CD4-positive, alpha-beta T cell (primary cell): ENCODE measurements at regions not wholly inside any gene's neighbourhood (a gene's known extent, or its start where the extent isn't known, plus 50 kb on each side); places are given as distances from the start of the nearest gene placed in this dataset.

Source experiments
- ATAC-seq: fragments of 200-7000 bp; cut with Tn5 transposase; one replicate; pipeline ENCODE4 v1.10.0; 2022; ENCODE audit warnings: mild to moderate bottlenecking; ENCODE audit not compliant: poor library complexity
- CTCF ChIA-PET: fragments of 350-600 bp; sonication (Branson Sonifier 250); formaldehyde crosslinking; loops from one replicate; lab custom pipeline; 2021; ENCODE audit warnings: antibody characterized with exemption, inconsistent platforms; lab: Charles Lee
- POLR2A ChIA-PET: fragments of 350-600 bp; sonication (Branson Sonifier 250); formaldehyde crosslinking; loops from one replicate; lab custom pipeline; 2021; ENCODE audit warnings: antibody characterized with exemption, inconsistent platforms; lab: Charles Lee
- DNase-seq, 14 experiments: peaks; one replicate each; pipeline ENCODE4 v3.0.0-alpha.2; 2013 to 2020; ENCODE audit warnings: mixed read lengths in 2 of 14
- H3K27ac ChIP-seq, 2 donors: one replicate each; pipeline versions ENCODE4 v1.5.1 to v1.7.0; 2013; ENCODE audit warnings: low read length in 2 of 2, low read depth in 1 of 2, mild to moderate bottlenecking in 1 of 2
- H3K27me3 ChIP-seq, 2 experiments: 1 replicate in 1 of 2; 2 replicates in 1 of 2; pipeline versions ENCODE4 v1.6.1 to v1.7.0; 2013; ENCODE audit warnings: low read length in 2 of 2, control low read depth in 1 of 2, mild to moderate bottlenecking in 1 of 2, moderate library complexity in 1 of 2; ENCODE audit not compliant: insufficient read depth in 2 of 2, control insufficient read depth in 1 of 2
- H3K36me3 ChIP-seq: one replicate; pipeline ENCODE4 v1.6.1; 2013; ENCODE audit warnings: low read length, control low read depth; ENCODE audit not compliant: insufficient read depth
- H3K4me1 ChIP-seq: one replicate; pipeline ENCODE4 v1.6.1; 2013; ENCODE audit warnings: low read length, control low read depth; ENCODE audit not compliant: insufficient read depth
- H3K4me3 ChIP-seq: one replicate; pipeline ENCODE4 v1.5.1; 2013; ENCODE audit warnings: mild to moderate bottlenecking, low read length, moderate library complexity
- H3K9me3 ChIP-seq, 2 experiments: 1 replicate in 1 of 2; 2 replicates in 1 of 2; pipeline versions ENCODE4 v1.6.1 to v1.7.0; 2013; ENCODE audit warnings: low read length in 2 of 2, mild to moderate bottlenecking in 2 of 2, control low read depth in 1 of 2, moderate library complexity in 1 of 2; ENCODE audit not compliant: control insufficient read depth in 1 of 2, insufficient read depth in 1 of 2
- H3K27ac Mint-ChIP-seq: one replicate; pipeline ENCODE4 v1.8.0; 2020; ENCODE audit warnings: mixed read lengths
- H3K27me3 Mint-ChIP-seq: one replicate; pipeline ENCODE4 v1.8.0; 2021; ENCODE audit warnings: mixed read lengths
- H3K36me3 Mint-ChIP-seq: one replicate; pipeline ENCODE4 v1.8.0; 2021; ENCODE audit warnings: low read depth, mixed read lengths
- H3K4me1 Mint-ChIP-seq: one replicate; pipeline ENCODE4 v1.8.0; 2021; ENCODE audit warnings: low read depth, mixed read lengths
- H3K4me3 Mint-ChIP-seq: one replicate; pipeline ENCODE4 v1.8.0; 2020; ENCODE audit warnings: mild to moderate bottlenecking, mixed read lengths
- H3K9me3 Mint-ChIP-seq: one replicate; pipeline ENCODE4 v1.8.0; 2020; ENCODE audit warnings: mixed read lengths
- CTCF ChIP-seq: fragments of 200-600 bp; IDR thresholded peaks from one replicate; pipeline ENCODE4 v1.8.0; 2022; ENCODE audit warnings: antibody characterized with exemption, mild to moderate bottlenecking
- intact Hi-C, 2 experiments: fragments of 100-400 bp; cut with DNase I in 1 of 2; cut with micrococcal nuclease in 1 of 2; formaldehyde crosslinking; loops; one replicate each; pipeline versions ENCODE4 v1.15.1 to v1.9.0; 2023 to 2025; cut with DNase I, micrococcal nuclease

- intact Hi-C loops, result no loop called here
- no peak overlapping the region for H3K4me3 Mint-ChIP-seq
- H3K36me3 Mint-ChIP-seq, result no peaks in the 10 kb centered on the region
- H3K36me3 ChIP-seq, result no peaks in the 10 kb centered on the region
- H3K27ac Mint-ChIP-seq, result no peak overlapping the region
- peaks cover 0 to 27% of the 10 kb centered on the region in 2 experiments for H3K9me3 ChIP-seq
- ATAC-seq (no peak), DNase-seq (no peak)
- no peaks in the 10 kb centered on the region for H3K4me1 ChIP-seq
- TF ChIP-seq CTCF, result no peak
- ChIA-PET CTCF (no interaction called here), POLR2A (no interaction called here)
- H3K4me1 Mint-ChIP-seq, result no peaks in the 10 kb centered on the region
- H3K4me3 ChIP-seq, result no peak overlapping the region
- H3K27me3 Mint-ChIP-seq, result peaks cover 20% of the 10 kb centered on the region
- no peak overlapping the region for H3K27ac ChIP-seq
- H3K27me3 ChIP-seq, result peaks cover 0 to 4% of the 10 kb centered on the region in 2 experiments
- H3K9me3 Mint-ChIP-seq, result no peaks in the 10 kb centered on the region
These were observed 642.9 kb downstream of the BRD1 start for GRCh38 chr22:49184736-49185135.

- no peak overlapping the region for H3K4me3 Mint-ChIP-seq
- peaks cover 0 to 33% of the 10 kb centered on the region in 2 experiments for H3K9me3 ChIP-seq
- H3K36me3 ChIP-seq, result no peaks in the 10 kb centered on the region
- ChIA-PET CTCF (no interaction called here), POLR2A (no interaction called here)
- peaks cover 0 to 4% of the 10 kb centered on the region in 2 experiments for H3K27me3 ChIP-seq
- H3K27ac Mint-ChIP-seq, result no peak overlapping the region
- ATAC-seq (no peak), DNase-seq (no peak)
- H3K4me1 Mint-ChIP-seq, result no peaks in the 10 kb centered on the region
- intact Hi-C loops, result no loop called here
- H3K4me1 ChIP-seq, result no peaks in the 10 kb centered on the region
- H3K9me3 Mint-ChIP-seq, result no peaks in the 10 kb centered on the region
- no peaks in the 10 kb centered on the region for H3K36me3 Mint-ChIP-seq
- no peak overlapping the region for H3K27ac ChIP-seq
- H3K27me3 Mint-ChIP-seq, result peaks cover 16% of the 10 kb centered on the region
- no peak for TF ChIP-seq CTCF
- H3K4me3 ChIP-seq, result no peak overlapping the region
These were observed 643.9 kb downstream of the BRD1 start for GRCh38 chr22:49183826-49184216.

- H3K36me3 ChIP-seq, result no peaks in the 10 kb centered on the region
- TF ChIP-seq CTCF, result no peak
- POLR2A ChIA-PET, result no interaction called here
- H3K9me3 Mint-ChIP-seq, result no peaks in the 10 kb centered on the region
- H3K27ac ChIP-seq, result no peak overlapping the region
- CTCF ChIA-PET, result no interaction called here
- no peaks in the 10 kb centered on the region for H3K4me1 ChIP-seq
- H3K4me3 ChIP-seq, result no peak overlapping the region
- intact Hi-C loops, result no loop called here
- peaks cover 0 to 2% of the 10 kb centered on the region in 2 experiments for H3K27me3 ChIP-seq
- H3K27ac Mint-ChIP-seq, result no peak overlapping the region
- H3K36me3 Mint-ChIP-seq, result no peaks in the 10 kb centered on the region
- H3K9me3 ChIP-seq, result peaks cover 0 to 29% of the 10 kb centered on the region in 2 experiments
- H3K27me3 Mint-ChIP-seq, result peaks cover 15% of the 10 kb centered on the region
- no peaks in the 10 kb centered on the region for H3K4me1 Mint-ChIP-seq
- DNase-seq (no peak), ATAC-seq (no peak)
- H3K4me3 Mint-ChIP-seq, result no peak overlapping the region
These were observed 644.4 kb downstream of the BRD1 start for GRCh38 chr22:49183208-49183825.
